Endothelial cell of umbilical vein (primary cell): ENCODE measurements at regions not wholly inside any gene's neighbourhood (a gene's known extent, or its start where the extent isn't known, plus 50 kb on each side); places are given as distances from the start of the nearest gene placed in this dataset.

ENCODE experiments used
- BruUV-seq: library from RNA; stranded (reverse); fragments of 400-500 nt; replicated peaks from 2 replicates; lab custom pipeline; 2021; lab: Mats Ljungman, UMichigan
- CTCF ChIA-PET: fragments of 300-600, 350-600 bp; sonication (Branson Sonifier 250); formaldehyde crosslinking; loops from one replicate; lab custom pipeline; 2021; ENCODE audit warnings: antibody characterized with exemption, inconsistent platforms; lab: Charles Lee
- POLR2A ChIA-PET: fragments of 300-600, 350-600 bp; sonication (Branson Sonifier 250); formaldehyde crosslinking; loops from one replicate; lab custom pipeline; 2021; ENCODE audit warnings: antibody characterized with exemption, inconsistent platforms; lab: Charles Lee
- DNase-seq: peaks from one replicate; pipeline ENCODE4 v3.0.0-alpha.2; 2011; ENCODE audit warnings: low read depth, low spot score
- FAIRE-seq: peaks from 2 replicates; lab custom pipeline; 2011; peaks lifted over from hg19 to GRCh38; lab: Jason Lieb, UNC
- H2AFZ ChIP-seq: 2 replicates; pipeline ENCODE4 v1.6.0; 2012; ENCODE audit warnings: low read depth, low read length, control low read depth, inconsistent platforms
- H3K27ac ChIP-seq: 2 replicates; pipeline ENCODE4 v1.5.1; 2011; ENCODE audit warnings: low read depth, mild to moderate bottlenecking, control low read depth, low read length, moderate library complexity; ENCODE audit not compliant: insufficient read depth
- H3K27me3 ChIP-seq, 2 experiments: 2 replicates each; pipeline versions ENCODE4 v1.6.0 to v1.6.1; 2011; ENCODE audit warnings: low read length in 2 of 2, mixed read lengths in 1 of 2; ENCODE audit not compliant: control insufficient read depth in 2 of 2, insufficient read depth in 2 of 2
- H3K36me3 ChIP-seq, 2 experiments: 2 replicates in 1 of 2; 3 replicates in 1 of 2; pipeline ENCODE4 v1.5.1; 2011; ENCODE audit warnings: low read length in 2 of 2, mild to moderate bottlenecking in 1 of 2, moderate library complexity in 1 of 2; ENCODE audit not compliant: control insufficient read depth in 2 of 2, insufficient read depth in 2 of 2; ENCODE audit errors: extremely low read depth in 1 of 2
- H3K4me1 ChIP-seq: 3 replicates; pipeline ENCODE4 v1.5.1; 2011; ENCODE audit warnings: mild to moderate bottlenecking, low read length; ENCODE audit not compliant: control insufficient read depth, insufficient read depth; ENCODE audit errors: extremely low read depth
- H3K4me2 ChIP-seq: 2 replicates; pipeline ENCODE4 v1.6.1; 2011; ENCODE audit warnings: low read length, control low read depth, mixed read lengths; ENCODE audit not compliant: insufficient read depth
- H3K4me3 ChIP-seq, 3 experiments: fragments of 200-600 bp in 1 of 3; sonication (generic), shearing (Covaris generic) in 1 of 3; replicated peaks in 1 of 3; 2 replicates each; pipeline ENCODE4 v1.5.1; 2011 to 2016; ENCODE audit warnings: control low read depth in 3 of 3, low read length in 3 of 3, mild to moderate bottlenecking in 2 of 3, inconsistent platforms in 1 of 3, low read depth in 1 of 3, moderate library complexity in 1 of 3; ENCODE audit not compliant: insufficient read depth in 1 of 3
- H3K79me2 ChIP-seq: 2 replicates; pipeline ENCODE4 v1.6.0; 2012; ENCODE audit warnings: low read length, inconsistent platforms; ENCODE audit not compliant: control insufficient read depth, insufficient read depth
- H3K9ac ChIP-seq: replicated peaks from 2 replicates; pipeline ENCODE3; 2011; ENCODE audit warnings: low read length, control low read depth; ENCODE audit not compliant: insufficient read depth; ENCODE audit errors: extremely low read depth
- H3K9me1 ChIP-seq: replicated peaks from 3 replicates; pipeline ENCODE4 v1.6.0; 2011; ENCODE audit warnings: mild to moderate bottlenecking, low read length; ENCODE audit not compliant: control insufficient read depth, insufficient read depth; ENCODE audit errors: extremely low read depth
- H3K9me3 ChIP-seq: replicated peaks from 2 replicates; pipeline ENCODE4 v1.5.1; 2012; ENCODE audit warnings: low read length, inconsistent platforms; ENCODE audit not compliant: control insufficient read depth, insufficient read depth
- H4K20me1 ChIP-seq: replicated peaks from 2 replicates; pipeline ENCODE3; 2011; ENCODE audit warnings: mild to moderate bottlenecking, low read length; ENCODE audit not compliant: control insufficient read depth, insufficient read depth; ENCODE audit errors: extremely low read depth
- CTCF ChIP-seq, 2 donors: IDR thresholded peaks; 1 replicate in 1 of 2; 2 replicates in 1 of 2; pipeline ENCODE4 v1.5.1; 2011; ENCODE audit warnings: low read length in 2 of 2, mild to moderate bottlenecking in 2 of 2, moderate library complexity in 2 of 2, control low read depth in 1 of 2, inconsistent platforms in 1 of 2, low read depth in 1 of 2; ENCODE audit not compliant: insufficient read depth in 1 of 2; ENCODE audit errors: extremely low read depth in 1 of 2
- EZH2 ChIP-seq: IDR thresholded peaks from 2 replicates; pipeline ENCODE4 v1.6.1; 2012; ENCODE audit warnings: borderline replicate concordance, low read depth, mild to moderate bottlenecking, moderate library complexity, low read length, inconsistent platforms; ENCODE audit not compliant: severe bottlenecking
- FOS ChIP-seq: IDR thresholded peaks from 2 replicates; pipeline ENCODE4 v1.6.1; 2011; ENCODE audit warnings: mild to moderate bottlenecking, low read length, moderate library complexity, borderline replicate concordance; ENCODE audit not compliant: insufficient read depth
- GATA2 ChIP-seq: IDR thresholded peaks from 2 replicates; pipeline ENCODE4 v1.7.0; 2011; ENCODE audit warnings: low read depth, mild to moderate bottlenecking, moderate library complexity, mixed read lengths, low read length; ENCODE audit not compliant: insufficient read length, insufficient read depth
- JUN ChIP-seq: IDR thresholded peaks from 2 replicates; pipeline ENCODE4 v1.6.1; 2011; ENCODE audit warnings: borderline replicate concordance, low read depth; ENCODE audit not compliant: insufficient read length, insufficient read depth
- MAX ChIP-seq: IDR thresholded peaks from 2 replicates; pipeline ENCODE4 v1.6.1; 2011; ENCODE audit not compliant: insufficient read depth, insufficient read length
- MYC ChIP-seq: IDR thresholded peaks from one replicate; pipeline ENCODE4 v1.6.1; 2011; ENCODE audit warnings: mild to moderate bottlenecking, low read depth, low read length
- POLR2A ChIP-seq: IDR thresholded peaks from 2 replicates; pipeline ENCODE4 v1.6.1; 2012; ENCODE audit warnings: low read depth, mild to moderate bottlenecking, control low read depth, low read length
- POLR2AphosphoS5 ChIP-seq: IDR thresholded peaks from 2 replicates; pipeline ENCODE4 v1.6.1; 2012; ENCODE audit warnings: low read depth, mild to moderate bottlenecking, control low read depth, low read length, moderate library complexity; ENCODE audit not compliant: insufficient read depth
- dilution Hi-C: fragments of 300-500 bp; cut with MboI; formaldehyde crosslinking; loops from one replicate; pipeline ENCODE4 v1.15.0; 2019; ENCODE audit warnings: low sequenced_read_pairs; ENCODE audit not compliant: extremely low pct_ligation_motif_present
- intact Hi-C: fragments of 100-400 bp; cut with micrococcal nuclease; formaldehyde crosslinking; loops from one replicate; pipeline ENCODE4 v1.10.0; 2022

GRCh38 chr4:160567634-160568033 lies 1464.8 kb downstream of the RAPGEF2 start:
- Histone ChIP-seq H4K20me1 (no peaks in the 10 kb centered on the region), H3K4me3 (no peak overlapping the region), H3K27me3 (no peaks in the 10 kb centered on the region), H3K27ac (no peak overlapping the region), H3K4me1 (no peaks in the 10 kb centered on the region), H3K9ac (no peak overlapping the region), H2AFZ (no peak overlapping the region), H3K79me2 (no peaks in the 10 kb centered on the region), H3K36me3 (no peaks in the 10 kb centered on the region), H3K4me2 (no peak overlapping the region), H3K9me3 (peaks cover 2% of the 10 kb centered on the region), H3K9me1 (no peaks in the 10 kb centered on the region)
- TF ChIP-seq POLR2A (no peak), MYC (no peak), CTCF (IDR thresholded peaks at IDR 0.05; ENCODE audit: extremely low read depth in 1 of 2, insufficient read depth in 1 of 2, low read depth in 1 of 2, low read length in 2 of 2) (no peak), GATA2 (no peak), EZH2 (no peak), JUN (no peak), MAX (no peak), FOS (no peak), POLR2AphosphoS5 (no peak)
- no TSS peak for BruUV-seq
- CTCF ChIA-PET: no interaction called here
- FAIRE-seq: no peak
- dilution Hi-C loops (no loop called here), intact Hi-C loops (no loop called here)
- DNase-seq: no peak
- POLR2A ChIA-PET: no interaction called here
